Gastrocnemius medialis (tissue), 4 donors: ENCODE measurements at regions not wholly inside any gene's neighbourhood (a gene's known extent, or its start where the extent isn't known, plus 50 kb on each side); places are given as distances from the start of the nearest gene placed in this dataset.

Experiments used
- CTCF ChIP-seq, 5 experiments: fragments of 450-650 bp in 3 of 5; fragments of 200-600 bp in 2 of 5; sonication (generic) in 2 of 5; IDR thresholded peaks in 4 of 5; conservative IDR thresholded peaks in 1 of 5; 1 replicate in 4 of 5; 2 replicates in 1 of 5; pipeline ENCODE4 v1.5.1; 2016 to 2019; ENCODE audit warnings: antibody characterized with exemption in 5 of 5, mild to moderate bottlenecking in 3 of 5, moderate library complexity in 3 of 5
- POLR2A ChIP-seq, 2 donors: fragments of 450-650 bp; IDR thresholded peaks; one replicate each; pipeline ENCODE4 v1.6.1; 2017; ENCODE audit warnings: antibody characterized with exemption in 2 of 2, mild to moderate bottlenecking in 2 of 2, moderate library complexity in 2 of 2

GRCh38 chr7:54097886-54098285 lies 444.3 kb upstream of the VSTM2A start:
- no peak for TF ChIP-seq POLR2A (IDR thresholded peaks at IDR 0.05)
- TF ChIP-seq CTCF (IDR thresholded peaks at IDR 0.05 in 4 of 5, conservative IDR thresholded peaks at IDR 0.05 in 1 of 5), result no peak
